HG03432 (cell line): ENCODE measurements at regions not wholly inside any gene's neighbourhood (a gene's known extent, or its start where the extent isn't known, plus 50 kb on each side); places are given as distances from the start of the nearest gene placed in this dataset.
"Not testable (repeated sequence)": the region's sequence is repeated elsewhere in the genome, so short reads cannot be mapped to it uniquely, and the experiment has no call there.

Experiments
- ATAC-seq: cut with Tn5 transposase; IDR thresholded peaks from one replicate; pipeline ENCODE4 v1.9.1; 2021; ENCODE audit warnings: mild to moderate bottlenecking, moderate library complexity; ENCODE audit not compliant: unreplicated experiment

DNA sequence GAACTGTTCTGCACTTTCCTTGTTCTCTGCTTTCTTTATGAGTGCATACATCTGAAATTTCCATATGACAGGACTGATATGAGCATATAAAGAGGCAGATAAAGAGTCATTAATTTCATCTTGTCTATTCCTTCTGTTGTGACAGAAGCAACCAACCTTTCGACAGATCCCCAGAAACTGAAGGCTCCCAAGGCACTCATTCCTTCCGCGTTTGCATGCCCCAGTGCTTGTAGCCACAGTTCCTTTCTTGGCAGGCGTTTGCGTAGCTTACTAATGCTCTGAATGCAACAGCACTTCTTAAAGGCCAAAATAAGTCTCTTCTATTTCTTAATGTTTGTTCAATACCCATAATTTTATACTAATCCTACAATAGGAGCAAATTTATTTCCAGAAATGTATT lies 94.0 kb upstream of the TBL1X start:
- ATAC-seq: no peak

DNA sequence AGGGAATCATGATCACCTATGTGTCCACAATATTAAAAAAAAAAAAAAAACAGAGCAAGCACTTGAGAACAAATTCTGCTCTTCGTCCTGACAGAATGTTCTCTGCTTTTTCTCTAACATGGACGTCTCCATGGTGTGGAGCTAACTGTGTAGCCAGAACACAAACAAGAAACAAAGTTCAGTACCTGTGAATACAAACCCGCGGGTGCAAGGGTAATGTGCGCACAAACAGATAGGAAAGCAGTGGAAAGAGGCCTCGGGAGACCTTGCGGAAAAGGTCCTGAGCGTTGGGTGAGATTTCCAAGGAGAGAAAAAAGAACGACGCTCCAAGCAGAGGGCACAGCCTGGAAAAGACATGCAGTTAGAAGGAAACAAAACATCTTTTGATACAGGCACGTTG lies 92.0 kb upstream of the TBL1X start:
- ATAC-seq: no peak

DNA sequence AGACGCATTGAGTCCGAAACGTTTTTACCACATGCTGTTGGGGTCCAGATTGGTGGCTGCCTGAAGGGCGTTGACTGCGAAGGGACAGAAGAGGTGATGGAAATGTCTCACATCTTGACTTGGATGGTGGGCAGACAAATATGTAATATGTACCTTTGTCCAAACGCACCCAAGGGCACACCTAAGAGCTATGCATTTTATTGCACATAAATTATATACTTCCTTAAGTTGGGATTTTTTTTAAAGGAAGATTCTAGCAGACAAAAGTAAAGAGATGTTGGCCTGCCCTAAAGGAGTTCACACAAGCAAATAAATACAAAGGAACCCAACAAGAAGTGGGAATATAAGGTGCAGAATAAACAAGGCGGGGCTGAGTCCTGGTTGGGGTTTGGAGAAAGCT lies 91.1 kb upstream of the TBL1X start:
- no peak for ATAC-seq

DNA sequence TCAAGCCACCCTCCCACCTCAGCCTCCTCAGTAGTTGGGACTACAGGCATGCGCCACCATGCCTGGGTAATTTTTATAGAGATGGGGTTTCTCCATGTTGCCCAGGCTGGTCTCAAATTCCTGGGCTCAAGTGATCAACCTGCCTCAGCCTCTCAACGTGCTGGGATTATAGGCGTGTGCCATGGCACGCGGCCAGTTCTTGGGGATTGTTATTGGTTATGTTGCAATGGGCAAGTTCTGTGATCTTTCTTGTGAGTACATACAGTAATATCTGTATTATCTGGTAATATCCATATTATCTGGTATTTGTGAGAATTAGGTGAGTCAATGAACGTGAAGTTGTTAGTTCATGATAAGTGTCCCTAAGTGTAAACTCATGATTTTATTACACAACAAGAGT lies 90.3 kb upstream of the TBL1X start:
- ATAC-seq: no peak

DNA sequence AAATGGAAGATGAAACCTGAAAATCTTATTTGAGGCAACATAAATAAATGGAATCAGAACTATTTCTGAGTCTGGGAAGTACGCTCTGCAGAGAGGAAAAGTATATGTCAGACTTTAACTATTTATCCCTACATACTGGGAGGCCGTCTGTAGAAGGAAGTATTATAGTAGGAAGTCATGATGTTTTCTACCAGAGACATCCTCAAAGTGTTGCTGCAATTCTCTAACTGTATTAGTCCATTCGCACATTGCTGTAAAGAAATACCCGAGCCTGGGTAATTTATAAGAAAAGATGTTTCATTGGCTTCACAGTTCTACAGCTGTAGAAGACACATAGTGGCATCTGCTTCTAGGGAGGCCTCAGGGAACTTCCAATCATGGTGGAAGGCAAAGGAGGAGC lies 88.7 kb upstream of the TBL1X start:
- ATAC-seq: no peak

DNA sequence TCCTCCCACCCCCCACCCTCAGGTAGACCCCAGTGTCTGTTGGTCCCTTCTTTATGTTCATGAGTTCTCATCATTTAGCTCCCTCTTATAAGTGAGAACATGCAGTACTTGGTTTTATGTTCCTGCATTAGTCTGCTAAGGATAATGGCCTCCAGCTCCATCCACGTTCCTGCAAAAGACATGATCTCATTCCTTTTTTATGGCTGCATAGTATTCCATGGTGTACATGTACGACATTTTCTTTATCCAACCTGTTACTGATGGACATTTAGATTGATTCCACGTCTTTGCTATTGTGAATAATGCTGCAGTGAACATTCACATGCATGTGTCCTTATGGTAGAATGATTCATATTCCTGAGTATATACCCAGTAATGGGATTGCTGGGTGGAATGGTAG lies 87.6 kb upstream of the TBL1X start:
- not testable (repeated sequence) for ATAC-seq

DNA sequence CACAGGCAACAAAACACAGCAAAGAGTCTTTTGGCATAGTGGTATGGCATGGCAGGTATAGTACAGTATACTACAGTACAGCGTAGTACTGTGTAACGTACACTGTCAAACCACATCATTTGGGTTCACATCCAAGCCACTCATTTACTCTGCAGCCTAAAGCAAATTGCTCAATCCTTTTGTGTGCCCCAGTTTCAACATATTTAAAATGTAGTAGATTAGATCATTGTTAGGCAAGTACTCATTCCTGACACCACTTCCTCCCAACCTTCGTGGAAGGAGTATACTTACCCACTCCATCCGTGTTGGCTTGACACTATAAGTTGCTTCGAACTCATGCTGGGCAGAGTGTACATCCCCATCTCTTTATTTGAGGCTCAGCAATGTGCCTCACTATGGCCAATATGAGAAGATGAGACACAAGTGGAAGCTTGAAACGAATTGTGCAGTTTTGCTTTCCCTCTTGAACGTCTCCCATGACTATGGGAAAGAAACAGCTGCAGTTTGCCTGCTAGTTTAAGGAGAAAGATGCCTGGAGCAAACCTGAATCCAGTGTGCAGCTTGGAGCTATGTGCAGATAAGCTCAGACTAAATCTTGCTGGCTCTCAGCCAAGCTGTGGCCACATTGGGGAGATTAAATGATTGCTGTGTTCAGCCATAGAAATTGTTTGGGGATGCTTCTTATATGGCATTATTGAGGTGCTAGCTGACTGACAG lies 85.7 kb upstream of the TBL1X start:
- ATAC-seq: no peak

DNA sequence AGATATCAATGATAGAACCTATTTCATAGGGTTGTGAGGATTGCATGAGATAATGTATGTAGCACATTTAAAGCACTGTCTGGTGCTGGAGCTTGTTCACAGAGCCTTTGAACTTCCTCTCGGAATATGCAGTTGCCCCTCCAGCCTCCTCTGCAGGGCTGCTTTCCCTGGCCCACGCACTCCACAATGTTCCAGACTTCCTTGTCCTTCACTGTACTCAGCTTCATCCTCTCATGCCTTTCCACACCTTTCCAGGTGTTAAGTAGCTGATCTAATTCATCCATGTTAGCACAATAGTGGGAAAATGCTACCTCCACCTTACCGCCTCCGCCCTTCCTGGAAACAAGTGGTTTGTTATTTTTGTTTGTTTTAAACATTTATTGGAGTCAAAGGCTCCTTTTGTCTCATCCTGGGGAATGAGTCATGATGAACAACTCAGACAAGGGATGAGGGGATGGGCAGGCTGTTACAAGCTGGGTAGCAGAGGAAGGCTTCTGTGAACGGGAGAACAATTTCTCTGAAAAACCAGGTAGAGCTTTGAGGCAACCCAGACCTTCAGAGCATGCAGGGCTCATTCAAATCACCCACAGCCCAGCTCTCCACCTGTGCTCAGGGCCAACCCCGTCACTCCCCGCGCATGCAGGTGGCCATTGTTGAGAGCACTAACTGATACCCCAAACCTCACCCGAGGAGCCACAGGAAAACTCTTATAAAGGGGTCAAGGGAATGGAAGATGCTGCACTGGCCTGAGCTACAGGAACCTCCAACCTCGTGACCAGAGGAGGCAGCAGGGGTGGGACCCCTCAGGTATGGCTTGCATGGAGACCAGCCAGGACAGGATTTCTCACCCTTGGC lies 84.9 kb upstream of the TBL1X start:
- no peak for ATAC-seq

DNA sequence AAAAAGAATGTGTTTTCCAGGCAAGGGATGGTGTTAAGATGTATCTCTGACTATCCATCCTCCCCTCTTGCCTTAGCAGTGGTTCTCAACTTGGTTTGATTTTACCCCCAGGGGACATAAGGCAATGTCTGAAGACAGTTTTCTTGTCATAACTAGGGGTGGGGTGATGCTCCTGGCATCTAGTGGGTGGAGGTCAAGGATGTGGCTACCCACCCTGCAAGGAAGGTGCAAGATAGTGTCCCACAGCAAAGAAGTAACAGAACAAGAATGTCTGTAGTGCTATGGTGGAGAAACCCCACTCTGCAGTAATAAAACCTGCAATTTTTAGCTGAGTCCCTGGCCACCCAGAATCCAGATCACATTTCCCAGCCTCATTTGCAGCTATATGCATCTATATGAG lies 81.2 kb upstream of the TBL1X start:
- no peak for ATAC-seq

DNA sequence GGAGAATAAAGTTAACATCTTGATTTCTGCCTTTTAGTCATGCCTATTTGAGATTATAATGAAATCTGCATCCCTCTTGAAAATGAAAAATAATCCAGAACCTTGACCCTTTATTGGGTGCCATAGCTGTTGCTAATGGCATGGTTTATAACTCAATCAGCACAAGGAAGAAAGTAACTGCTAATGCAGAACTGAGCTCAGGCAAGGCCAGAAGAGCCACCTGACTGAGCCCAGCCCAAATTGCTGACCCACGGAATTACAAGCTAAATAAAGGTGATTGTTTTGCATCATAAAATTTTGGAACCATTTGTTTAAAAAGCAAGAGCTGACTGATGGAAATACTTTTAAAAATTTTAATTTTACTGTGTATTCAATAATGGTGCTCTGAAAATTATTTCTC lies 76.4 kb upstream of the TBL1X start:
- no peak for ATAC-seq

DNA sequence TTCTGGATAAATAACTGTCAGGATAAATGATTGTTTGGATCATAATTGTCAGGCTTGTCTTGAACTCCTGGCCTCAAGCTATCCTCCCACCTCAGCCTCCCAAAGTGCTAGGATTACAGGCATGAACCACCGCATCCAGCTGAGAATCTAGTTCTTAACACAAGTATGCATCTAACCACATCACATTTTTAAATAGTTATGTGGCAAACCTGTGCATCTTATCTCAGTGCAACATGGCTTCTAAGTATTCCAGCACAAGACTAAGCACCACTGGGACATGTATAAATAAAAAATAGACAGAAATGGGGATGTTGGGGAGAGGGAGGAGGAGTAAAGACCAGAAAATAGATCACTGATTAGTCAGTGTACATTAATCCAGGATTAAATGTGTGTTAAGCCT lies 74.7 kb upstream of the TBL1X start:
- no peak for ATAC-seq

DNA sequence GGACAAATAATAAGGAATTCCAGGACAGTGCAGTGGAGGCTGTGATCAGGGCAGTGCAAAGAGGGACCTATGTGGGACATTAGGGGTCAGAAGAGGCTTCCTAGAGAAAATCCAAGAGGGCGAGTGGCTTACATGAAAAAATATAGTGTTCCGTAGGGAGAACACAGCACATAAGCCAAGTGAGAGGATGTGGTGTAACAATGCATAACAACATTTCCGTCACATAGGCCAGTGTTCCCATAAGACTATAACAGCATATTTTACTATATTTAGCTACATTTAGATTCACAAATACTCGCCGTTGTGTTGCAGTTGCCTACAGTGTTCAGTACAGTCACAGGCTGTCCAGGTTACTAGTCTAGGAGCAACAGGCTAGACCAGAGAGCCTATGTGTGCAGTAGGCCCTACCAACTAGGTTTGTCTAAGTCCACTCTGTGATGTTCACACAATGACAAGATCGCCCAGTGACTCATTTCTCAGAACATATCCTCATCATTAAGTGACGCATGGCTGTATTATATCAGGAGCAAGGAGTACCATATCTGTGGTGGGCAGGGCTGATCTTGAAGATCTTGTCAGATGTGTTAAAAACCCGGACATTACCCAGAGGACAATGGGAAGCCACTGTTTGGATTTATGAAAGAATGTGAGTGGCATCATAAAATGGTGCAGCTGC lies 74.0 kb upstream of the TBL1X start:
- ATAC-seq: no peak

DNA sequence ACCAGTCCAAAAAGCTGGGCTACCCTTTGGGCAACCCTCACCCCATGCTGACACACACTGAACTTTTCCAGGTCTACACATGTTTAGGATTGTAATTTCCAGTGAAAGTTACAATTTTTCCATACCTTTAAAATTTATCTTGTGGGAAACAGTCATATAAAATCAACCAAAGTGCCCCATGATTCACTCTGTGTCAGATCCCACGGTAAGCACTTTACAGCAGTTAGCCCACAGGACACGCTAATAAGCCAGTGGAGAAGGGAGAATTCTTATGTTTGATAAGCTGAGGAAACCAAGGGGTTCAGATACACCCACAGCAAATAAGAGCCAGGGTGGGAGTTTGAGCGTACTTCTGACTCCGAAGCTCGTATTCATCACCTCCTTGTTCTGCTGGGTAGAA lies 72.4 kb upstream of the TBL1X start:
- no peak for ATAC-seq

DNA sequence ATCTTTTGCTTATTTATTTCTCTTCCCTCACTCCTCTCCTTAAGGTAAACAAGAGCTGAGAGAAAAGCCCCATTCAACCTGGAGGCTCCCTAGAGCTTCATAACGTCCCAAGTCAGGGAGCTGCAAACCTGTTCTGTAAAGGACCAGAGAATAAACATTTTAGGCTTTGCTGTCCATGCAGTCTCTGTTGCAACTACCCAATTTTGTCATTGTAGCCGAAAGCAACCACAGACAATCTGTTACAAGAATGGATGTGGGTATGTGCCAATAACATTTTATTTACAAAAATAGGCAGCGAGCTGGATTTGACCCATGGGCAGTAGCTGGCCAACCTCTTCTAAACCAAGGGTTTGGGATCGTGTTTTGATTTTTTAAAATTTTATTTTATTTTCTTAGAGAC lies 71.3 kb upstream of the TBL1X start:
- ATAC-seq: no peak

DNA sequence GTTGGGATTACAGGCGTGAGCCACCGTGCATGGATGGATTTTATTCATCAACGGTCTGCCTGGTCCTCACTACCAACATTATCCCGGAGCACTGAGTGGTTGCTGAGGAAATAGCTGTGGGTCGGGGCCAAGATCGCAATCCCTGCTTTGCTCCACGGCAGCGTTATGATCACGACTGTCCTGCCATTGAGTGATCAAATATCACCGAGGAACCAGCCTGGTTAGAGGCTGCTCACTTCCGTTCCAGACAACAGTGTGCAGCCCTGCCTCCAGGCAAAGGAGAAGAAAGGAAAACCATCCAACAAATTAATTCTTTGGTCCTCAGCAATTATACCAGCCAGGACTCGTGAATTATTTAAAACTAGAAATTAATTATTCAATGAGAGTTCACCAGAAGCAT lies 70.6 kb upstream of the TBL1X start:
- no peak for ATAC-seq

DNA sequence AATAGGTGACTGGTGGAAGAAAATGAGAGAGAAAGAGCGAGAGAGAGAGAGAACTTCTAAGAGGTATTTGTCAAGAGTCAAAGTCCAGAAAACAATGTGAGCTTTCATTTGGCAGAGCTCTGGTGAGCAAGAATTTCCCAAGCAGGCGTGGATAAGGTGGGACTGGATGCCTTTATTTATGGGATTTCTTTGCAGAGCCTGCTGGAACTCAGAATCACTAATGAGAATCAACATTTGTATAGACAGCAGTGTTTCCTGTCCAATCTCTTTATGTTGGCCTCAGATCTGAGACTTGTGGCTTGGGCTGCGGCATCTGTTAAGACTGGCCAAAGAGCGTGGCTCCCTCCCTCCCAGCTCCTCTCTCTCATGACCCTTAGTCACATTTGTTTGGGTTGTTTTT lies 67.9 kb upstream of the TBL1X start:
- no peak for ATAC-seq

DNA sequence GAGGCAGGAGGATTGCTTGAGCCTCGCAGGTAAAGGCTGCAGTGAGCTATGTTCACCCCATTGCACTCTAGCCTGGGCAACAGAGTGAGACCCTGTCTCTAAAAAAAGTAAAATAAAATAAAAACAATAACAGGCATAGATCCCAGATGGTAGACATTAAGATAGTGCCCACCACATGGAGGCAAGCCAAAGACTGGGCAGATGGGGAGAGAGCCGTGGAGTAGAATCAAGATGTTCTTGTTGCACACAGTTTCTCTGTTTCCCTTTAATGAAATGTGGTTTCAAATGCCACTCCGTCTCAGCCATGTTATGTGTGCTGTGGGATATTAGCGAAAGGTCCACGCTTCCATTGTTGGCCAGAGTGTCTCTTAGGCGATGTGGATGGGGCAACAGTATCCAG lies 63.8 kb upstream of the TBL1X start:
- ATAC-seq: no peak

DNA sequence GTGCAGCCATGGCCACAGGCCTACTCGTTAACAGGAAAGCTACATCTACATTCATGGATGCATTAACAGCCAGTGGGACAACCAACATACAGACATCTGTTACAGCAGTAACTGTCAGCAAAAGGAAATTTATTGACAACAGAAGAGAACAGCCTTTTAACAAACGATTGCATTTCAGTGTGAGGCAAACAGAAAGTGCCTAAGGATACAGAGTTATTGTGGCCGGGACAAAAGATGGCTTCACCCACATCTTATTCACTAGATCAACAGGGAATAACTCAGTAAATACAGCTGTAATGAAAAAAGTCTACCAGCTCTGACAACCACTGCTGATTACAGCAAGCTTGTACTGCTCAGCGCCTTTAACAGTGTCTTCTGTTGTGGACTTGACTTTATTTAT lies 61.5 kb upstream of the TBL1X start:
- ATAC-seq: no peak

DNA sequence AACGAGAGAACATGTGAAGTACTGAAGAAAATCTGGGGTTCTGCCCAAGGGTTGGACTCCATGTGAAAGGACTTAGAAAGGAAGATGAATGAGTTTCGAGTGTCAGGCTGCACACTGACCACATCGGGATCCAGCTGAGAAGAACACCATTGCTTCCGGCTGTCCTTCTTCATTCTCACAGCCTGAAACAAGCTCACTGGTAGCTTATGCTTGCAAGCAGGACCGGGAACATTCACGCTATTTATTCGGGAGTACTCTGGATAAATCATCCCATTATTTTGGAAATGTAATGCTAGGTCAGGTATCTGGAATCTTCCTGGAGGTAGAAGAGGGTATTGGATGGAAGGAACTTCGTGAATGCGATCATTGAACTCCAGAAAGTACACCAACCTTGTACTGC lies 59.2 kb upstream of the TBL1X start:
- ATAC-seq: not testable (repeated sequence)

DNA sequence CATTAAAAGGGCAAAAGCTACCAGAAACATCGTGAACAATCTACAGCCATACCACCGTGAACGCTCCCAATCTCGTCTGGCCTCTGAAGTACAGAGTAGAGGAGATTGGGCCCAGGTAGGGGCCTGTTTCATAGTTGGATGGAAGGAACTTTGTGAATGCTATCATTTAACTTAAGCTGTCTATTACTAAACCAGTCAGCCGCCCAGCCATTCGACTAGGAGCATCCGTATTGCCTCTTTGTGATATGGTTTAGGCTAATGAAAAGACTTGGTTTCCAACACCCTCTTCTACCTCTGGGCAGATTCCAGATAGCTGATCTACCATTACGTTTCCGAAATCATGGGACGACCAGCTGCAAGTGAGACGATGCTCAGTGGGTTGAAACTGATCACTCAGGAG lies 54.0 kb upstream of the TBL1X start:
- not testable (repeated sequence) for ATAC-seq

DNA sequence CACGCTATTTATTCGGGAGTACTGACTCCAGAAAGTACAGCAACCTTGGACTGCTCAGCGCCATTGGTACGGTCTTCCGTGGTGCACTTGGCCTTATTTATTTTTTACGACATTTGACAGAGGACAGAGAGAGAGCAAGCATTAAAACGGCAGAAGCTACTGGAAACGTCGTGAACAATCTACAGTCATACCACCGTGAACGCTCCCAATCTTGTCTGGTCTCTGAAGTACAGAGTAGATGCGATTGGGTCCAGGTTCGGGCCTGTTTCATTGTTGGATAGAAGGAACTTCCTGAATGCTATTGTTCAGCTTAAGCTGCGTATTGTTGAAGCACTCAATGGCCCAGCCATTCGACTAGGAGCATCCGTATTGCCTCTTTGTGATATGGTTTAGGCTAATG lies 53.2 kb upstream of the TBL1X start:
- ATAC-seq: not testable (repeated sequence)

DNA sequence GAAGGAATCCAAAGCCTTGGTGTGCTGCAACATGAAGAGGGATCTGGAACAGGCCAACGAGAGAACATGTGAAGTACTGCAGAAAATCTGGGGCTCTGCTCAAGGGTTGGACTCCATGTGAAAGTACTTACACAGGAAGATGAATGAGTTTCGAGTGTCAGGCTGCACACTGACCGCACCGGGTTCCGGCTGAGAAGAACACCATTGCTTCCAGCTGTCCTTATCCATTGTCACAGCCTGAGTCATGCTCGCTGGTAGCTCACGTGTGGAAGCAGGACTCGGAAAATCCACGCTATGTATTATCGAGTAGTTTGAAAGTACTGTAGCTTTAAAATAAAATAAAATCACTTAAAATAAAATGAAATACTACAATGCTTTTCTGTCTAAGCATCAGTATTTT lies 50.4 kb upstream of the TBL1X start:
- no peak for ATAC-seq
